Suprapubic skin (tissue), 4 donors: ENCODE measurements at regions not wholly inside any gene's neighbourhood (a gene's known extent, or its start where the extent isn't known, plus 50 kb on each side); places are given as distances from the start of the nearest gene placed in this dataset.

Experiments
- DNase-seq, 2 donors: peaks; one replicate each; pipeline ENCODE4 v3.0.0-alpha.2; 2019; ENCODE audit warnings: low spot score in 2 of 2
- H3K27ac ChIP-seq: fragments of 200-600 bp; sonication (generic); one replicate; pipeline ENCODE4 v1.5.1; 2019
- H3K27me3 ChIP-seq: fragments of 200-600 bp; sonication (generic); one replicate; pipeline ENCODE4 v1.5.1; 2019
- H3K36me3 ChIP-seq: fragments of 200-600 bp; sonication (generic); one replicate; pipeline ENCODE4 v1.5.1; 2019
- H3K4me1 ChIP-seq: fragments of 200-600 bp; sonication (generic); one replicate; pipeline ENCODE4 v1.5.1; 2019
- H3K4me3 ChIP-seq: fragments of 200-600 bp; sonication (generic); one replicate; pipeline ENCODE4 v1.5.1; 2019; ENCODE audit warnings: mild to moderate bottlenecking
- H3K9me3 ChIP-seq: fragments of 200-600 bp; sonication (generic); one replicate; pipeline ENCODE4 v1.5.1; 2019
- CTCF ChIP-seq, 2 donors: fragments of 200-600 bp in 1 of 2; fragments of 450-650 bp in 1 of 2; sonication (generic) in 1 of 2; IDR thresholded peaks; one replicate each; pipeline ENCODE4 v1.5.1; 2016 to 2019; ENCODE audit warnings: antibody characterized with exemption in 2 of 2, mild to moderate bottlenecking in 1 of 2, moderate library complexity in 1 of 2
- EP300 ChIP-seq: sonication (generic); formaldehyde crosslinking; IDR thresholded peaks from one replicate; pipeline ENCODE4 v1.6.1; 2017; ENCODE audit warnings: antibody characterized with exemption
- POLR2A ChIP-seq, 2 donors: fragments of 450-650 bp; IDR thresholded peaks; one replicate each; pipeline ENCODE4 v1.6.1; 2017; ENCODE audit warnings: antibody characterized with exemption in 2 of 2, mild to moderate bottlenecking in 2 of 2, moderate library complexity in 2 of 2
- POLR2AphosphoS5 ChIP-seq, 3 donors: sonication (generic); formaldehyde crosslinking; IDR thresholded peaks; one replicate each; pipeline ENCODE4 v1.6.1; 2017; ENCODE audit warnings: antibody characterized with exemption in 3 of 3
- WGBS: methylation state at CpG from one replicate; pipeline ENCODE4 v1.1.5; 2018; 5-methylcytosine and 5-hydroxymethylcytosine counted together

DNA sequence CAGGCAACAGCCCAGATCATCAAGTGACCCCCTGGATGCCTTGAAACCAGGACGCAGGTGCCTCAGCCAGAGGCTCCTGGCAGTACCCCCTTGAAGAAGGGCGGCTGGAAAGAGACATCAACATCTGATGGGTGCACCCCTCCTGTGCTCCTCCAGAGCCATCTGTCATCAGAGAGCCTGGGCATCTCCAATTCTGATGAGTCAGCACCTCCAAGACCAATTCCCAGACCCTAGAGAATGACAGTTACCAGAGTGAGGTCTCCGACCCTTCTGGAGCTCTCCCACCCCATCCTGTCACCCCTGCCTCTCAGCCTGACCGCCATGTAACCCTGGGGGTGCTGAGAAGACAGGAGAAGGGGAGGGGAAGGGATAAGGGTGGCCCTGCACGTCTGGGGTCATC, 433.7 kb downstream of the SOX9 start:
- Histone ChIP-seq H3K27ac (no peak overlapping the region), H3K36me3 (no peaks in the 10 kb centered on the region), H3K4me3 (no peak overlapping the region), H3K4me1 (peaks cover 5% of the 10 kb centered on the region), H3K9me3 (no peaks in the 10 kb centered on the region), H3K27me3 (peaks cover 3% of the 10 kb centered on the region)
- DNase-seq, result no peak
- WGBS, result 68% methylated on average over 3 of the region's 5 CpGs
- TF ChIP-seq EP300 (no peak), CTCF (IDR thresholded peaks at IDR 0.05) (no peak), POLR2AphosphoS5 (IDR thresholded peaks at IDR 0.05) (no peak), POLR2A (IDR thresholded peaks at IDR 0.05) (no peak)

DNA sequence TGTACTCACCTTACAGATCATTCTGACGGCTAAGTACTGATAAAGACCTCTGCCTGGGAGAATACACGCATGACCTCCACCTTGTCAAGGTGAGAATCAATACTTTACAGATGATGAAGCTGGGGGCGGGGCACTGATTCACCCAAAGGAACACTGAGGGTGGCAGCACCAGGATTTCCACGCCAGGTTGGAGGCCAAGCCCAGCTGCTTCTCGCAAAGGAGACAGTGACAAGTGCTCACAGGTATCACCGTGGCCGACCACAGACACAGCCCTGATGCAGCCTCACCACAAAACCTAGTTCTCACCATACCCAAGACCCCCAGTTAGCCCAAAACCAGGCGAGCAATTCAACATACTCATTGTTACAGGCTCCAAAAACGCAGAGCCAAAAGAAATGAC, 434.2 kb downstream of the SOX9 start:
- Histone ChIP-seq H3K9me3 (no peaks in the 10 kb centered on the region), H3K27me3 (peaks cover 3% of the 10 kb centered on the region), H3K36me3 (no peaks in the 10 kb centered on the region), H3K27ac (no peak overlapping the region), H3K4me1 (peaks cover 7% of the 10 kb centered on the region), H3K4me3 (no peak overlapping the region)
- no peak for DNase-seq
- WGBS, result 63% methylated on average over 9 of the region's 9 CpGs
- TF ChIP-seq POLR2AphosphoS5 (IDR thresholded peaks at IDR 0.05) (no peak), CTCF (IDR thresholded peaks at IDR 0.05) (no peak), POLR2A (IDR thresholded peaks at IDR 0.05) (no peak), EP300 (no peak)

- Histone ChIP-seq H3K4me3 (no peak overlapping the region), H3K9me3 (no peaks in the 10 kb centered on the region), H3K4me1 (peaks cover 15% of the 10 kb centered on the region), H3K27ac (no peak overlapping the region), H3K36me3 (no peaks in the 10 kb centered on the region), H3K27me3 (peaks cover 3% of the 10 kb centered on the region)
- peak in 1 of 2 donors; percentile 71 for DNase-seq
- 28% methylated on average over 21 of the region's 24 CpGs for WGBS
- TF ChIP-seq EP300 (no peak), POLR2AphosphoS5 (IDR thresholded peaks at IDR 0.05) (no peak), CTCF (IDR thresholded peaks at IDR 0.05) (peak; percentile 30 to 80), POLR2A (IDR thresholded peaks at IDR 0.05) (no peak)
These were observed 436.4 kb downstream of the SOX9 start for GRCh38 chr17:72556944-72557826.

DNA sequence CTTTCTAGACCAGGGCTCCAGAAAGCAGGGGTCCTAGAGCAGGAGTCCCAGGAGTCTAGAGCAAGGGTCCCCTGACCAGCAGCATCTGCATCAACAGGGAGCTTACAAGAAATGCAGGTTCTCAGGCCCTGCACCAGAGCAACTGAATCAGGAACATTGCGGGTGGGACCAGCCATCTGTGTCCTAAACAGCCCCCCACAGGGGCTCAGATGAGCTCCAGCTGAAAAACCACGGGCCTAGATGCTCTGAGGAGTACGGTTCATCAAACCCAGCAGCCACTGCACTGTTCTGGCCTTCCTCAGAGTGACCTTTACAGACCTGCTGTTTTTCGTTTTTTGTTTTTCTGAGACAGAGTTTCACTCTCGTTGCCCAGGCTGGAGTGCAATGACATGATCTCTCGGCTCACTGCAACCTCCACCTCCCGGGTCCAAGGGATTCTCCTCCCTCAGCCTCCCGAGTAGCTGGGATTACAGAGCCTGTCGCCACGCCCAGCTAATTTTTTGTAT, 438.2 kb downstream of the SOX9 start:
- TF ChIP-seq POLR2A (IDR thresholded peaks at IDR 0.05) (no peak), POLR2AphosphoS5 (IDR thresholded peaks at IDR 0.05) (no peak), CTCF (IDR thresholded peaks at IDR 0.05) (no peak), EP300 (no peak)
- WGBS, result 90% methylated on average over 10 of the region's 10 CpGs
- Histone ChIP-seq H3K9me3 (no peaks in the 10 kb centered on the region), H3K27ac (no peak overlapping the region), H3K27me3 (no peaks in the 10 kb centered on the region), H3K4me3 (no peak overlapping the region), H3K4me1 (peaks cover 15% of the 10 kb centered on the region), H3K36me3 (no peaks in the 10 kb centered on the region)
- DNase-seq, result no peak
